T-cell (primary cell): ENCODE measurements at regions not wholly inside any gene's neighbourhood (a gene's known extent, or its start where the extent isn't known, plus 50 kb on each side); places are given as distances from the start of the nearest gene placed in this dataset.
A peak's percentile ranks its signal among the peaks of the same experiment; 100 is the strongest.

Experiments
- ATAC-seq, 4 experiments: fragments of 200-7000 bp in 3 of 4; fragments of 150-1000 bp in 1 of 4; cut with Tn5 transposase; replicated peaks in 1 of 4; 1 replicate in 3 of 4; 2 replicates in 1 of 4; pipeline ENCODE4 v1.10.0; 2021; ENCODE audit warnings: moderate library complexity in 3 of 4, mild to moderate bottlenecking in 2 of 4, moderate number of reproducible peaks in 1 of 4
- CTCF ChIA-PET, 2 donors: fragments of 300-600 bp; sonication (Branson Sonifier 250); formaldehyde crosslinking; loops; one replicate each; lab custom pipeline; 2022; ENCODE audit warnings: antibody characterized with exemption in 2 of 2; lab: Charles Lee
- POLR2A ChIA-PET, 2 donors: fragments of 300-600 bp; sonication (Branson Sonifier 250); formaldehyde crosslinking; loops; one replicate each; lab custom pipeline; 2022; ENCODE audit warnings: antibody characterized with exemption in 2 of 2; lab: Charles Lee
- DNase-seq, 35 experiments: peaks; one replicate each; pipeline versions ENCODE4 v3.0.0 to v3.0.0-alpha.2; 2013 to 2023
- H3K27ac ChIP-seq: one replicate; pipeline ENCODE4 v1.5.1; 2013; ENCODE audit warnings: low read length
- H3K27me3 ChIP-seq, 2 experiments: replicated peaks in 1 of 2; 1 replicate in 1 of 2; 2 replicates in 1 of 2; pipeline versions ENCODE4 v1.6.1 to v1.7.0; 2013; ENCODE audit warnings: low read length in 1 of 2, mixed read lengths in 1 of 2; ENCODE audit not compliant: control insufficient read depth in 2 of 2, insufficient read depth in 2 of 2; ENCODE audit errors: extremely low read depth in 1 of 2
- H3K36me3 ChIP-seq, 2 donors: 1 replicate in 1 of 2; 2 replicates in 1 of 2; pipeline versions ENCODE4 v1.6.1 to v1.7.0; 2013; ENCODE audit warnings: low read length in 1 of 2; ENCODE audit not compliant: control insufficient read depth in 2 of 2, insufficient read depth in 1 of 2; ENCODE audit errors: extremely low read depth in 1 of 2
- H3K4me1 ChIP-seq, 2 experiments: 1 replicate in 1 of 2; 2 replicates in 1 of 2; pipeline versions ENCODE4 v1.6.1 to v1.7.0; 2013; ENCODE audit warnings: low read length in 2 of 2, mixed read lengths in 1 of 2; ENCODE audit not compliant: insufficient read depth in 2 of 2, control insufficient read depth in 1 of 2; ENCODE audit errors: extremely low read depth in 1 of 2
- H3K4me3 ChIP-seq, 2 donors: 1 replicate in 1 of 2; 2 replicates in 1 of 2; pipeline versions ENCODE4 v1.5.1 to v1.7.0; 2013; ENCODE audit warnings: mild to moderate bottlenecking in 2 of 2, low read length in 1 of 2, moderate library complexity in 1 of 2; ENCODE audit not compliant: control insufficient read depth in 1 of 2; ENCODE audit errors: extremely low read depth in 1 of 2
- H3K9me3 ChIP-seq: 2 replicates; pipeline ENCODE4 v1.7.0; 2013
- H3K27ac Mint-ChIP-seq, 2 donors: one replicate each; pipeline ENCODE4 v1.8.0; 2020 to 2021; ENCODE audit warnings: mild to moderate bottlenecking in 2 of 2, mixed read lengths in 2 of 2
- H3K27me3 Mint-ChIP-seq, 2 donors: one replicate each; pipeline ENCODE4 v1.8.0; 2021 to 2022; ENCODE audit warnings: mixed read lengths in 2 of 2
- H3K36me3 Mint-ChIP-seq: one replicate; pipeline ENCODE4 v1.8.0; 2021; ENCODE audit warnings: mixed read lengths
- H3K4me1 Mint-ChIP-seq, 3 donors: one replicate each; pipeline ENCODE4 v1.8.0; 2020 to 2022; ENCODE audit warnings: mixed read lengths in 3 of 3, mild to moderate bottlenecking in 1 of 3
- H3K4me3 Mint-ChIP-seq, 3 donors: one replicate each; pipeline ENCODE4 v1.8.0; 2020 to 2022; ENCODE audit warnings: mild to moderate bottlenecking in 3 of 3, mixed read lengths in 3 of 3, moderate library complexity in 3 of 3
- H3K9me3 Mint-ChIP-seq, 3 donors: one replicate each; pipeline ENCODE4 v1.8.0; 2020 to 2022; ENCODE audit warnings: mixed read lengths in 3 of 3
- WGBS: methylation state at CpG from one replicate; pipeline ENCODE4 v1.1.5; 2013; ENCODE audit warnings: missing lambda C conversion rate; ENCODE audit not compliant: insufficient coverage; 5-methylcytosine and 5-hydroxymethylcytosine counted together

- POLR2A ChIA-PET: no interaction called here
- peak overlapping the region in 1 of 2 donors; percentile 48 for H3K27ac Mint-ChIP-seq
- no peaks in the 10 kb centered on the region for H3K9me3 Mint-ChIP-seq
- no peak for ATAC-seq
- peaks cover 6 to 25% of the 10 kb centered on the region in 2 donors for H3K27me3 Mint-ChIP-seq
- Histone ChIP-seq H3K36me3 (no peaks in the 10 kb centered on the region), H3K4me1 (peaks cover 0 to 19% of the 10 kb centered on the region in 2 experiments), H3K27me3 (peaks cover 0 to 41% of the 10 kb centered on the region in 2 experiments), H3K4me3 (no peak overlapping the region), H3K27ac (no peak overlapping the region), H3K9me3 (no peaks in the 10 kb centered on the region)
- no peak overlapping the region for H3K4me3 Mint-ChIP-seq
- 56% methylated on average over 13 of the region's 15 CpGs for WGBS
- CTCF ChIA-PET: no interaction called here
- no peaks in the 10 kb centered on the region for H3K36me3 Mint-ChIP-seq
- peak in 5 of 35 experiments; percentile 0 to 11 (median 4) for DNase-seq
- H3K4me1 Mint-ChIP-seq: peaks cover 24 to 35% (median 24%) of the 10 kb centered on the region in 3 donors
Measured at GRCh38 chr14:105865266-105865903, 339.0 kb downstream of the TMEM121 start.

GRCh38 chr14:105865904-105866840 is 339.8 kb downstream of the TMEM121 start:
- Mint-ChIP-seq H3K9me3 (no peaks in the 10 kb centered on the region), H3K4me3 (no peak overlapping the region), H3K4me1 (peaks cover 16 to 27% (median 19%) of the 10 kb centered on the region in 3 donors), H3K36me3 (no peaks in the 10 kb centered on the region), H3K27ac (peak overlapping the region in 1 of 2 donors; percentile 6), H3K27me3 (peaks cover 0 to 19% of the 10 kb centered on the region in 2 donors)
- DNase-seq: peak in 5 of 35 experiments; percentile 2 to 20 (median 4)
- Histone ChIP-seq H3K27ac (no peak overlapping the region), H3K4me3 (no peak overlapping the region), H3K9me3 (no peaks in the 10 kb centered on the region), H3K36me3 (no peaks in the 10 kb centered on the region), H3K27me3 (peaks cover 0 to 34% of the 10 kb centered on the region in 2 experiments), H3K4me1 (peaks cover 0 to 11% of the 10 kb centered on the region in 2 experiments)
- no peak for ATAC-seq
- ChIA-PET POLR2A (no interaction called here), CTCF (no interaction called here)
- WGBS: 82% methylated on average over 31 of the region's 32 CpGs

GRCh38 chr14:105866841-105867321 is 340.5 kb downstream of the TMEM121 start:
- peak in 4 of 35 experiments; percentile 1 to 18 (median 4) for DNase-seq
- peaks cover 0 to 8% of the 10 kb centered on the region in 2 experiments for H3K4me1 ChIP-seq
- no peak overlapping the region for H3K27ac ChIP-seq
- ChIA-PET CTCF (no interaction called here), POLR2A (no interaction called here)
- H3K4me3 ChIP-seq: no peak overlapping the region
- no peaks in the 10 kb centered on the region for H3K36me3 Mint-ChIP-seq
- WGBS: 89% methylated on average over 8 of the region's 12 CpGs
- H3K4me3 Mint-ChIP-seq: no peak overlapping the region
- H3K27me3 ChIP-seq: peaks cover 0 to 32% of the 10 kb centered on the region in 2 experiments
- H3K4me1 Mint-ChIP-seq: peaks cover 10 to 20% (median 12%) of the 10 kb centered on the region in 3 donors
- ATAC-seq: no peak
- no peaks in the 10 kb centered on the region for H3K9me3 Mint-ChIP-seq
- H3K27ac Mint-ChIP-seq: peak overlapping the region in 1 of 2 donors; percentile 6
- no peaks in the 10 kb centered on the region for H3K9me3 ChIP-seq
- H3K27me3 Mint-ChIP-seq: peaks cover 0 to 19% of the 10 kb centered on the region in 2 donors
- H3K36me3 ChIP-seq: no peaks in the 10 kb centered on the region

- H3K9me3 ChIP-seq: no peaks in the 10 kb centered on the region
- CTCF ChIA-PET: interaction anchor here in 1 of 2 donors (0.8 kb wide), 1 partner anchor 9 kb away, joined by 3 read pairs; no protein-coding TSS in a partner anchor
- H3K4me1 ChIP-seq: no peaks in the 10 kb centered on the region
- peaks cover 0 to 25% of the 10 kb centered on the region in 2 experiments for H3K27me3 ChIP-seq
- Mint-ChIP-seq H3K9me3 (no peaks in the 10 kb centered on the region), H3K4me3 (no peak overlapping the region), H3K36me3 (no peaks in the 10 kb centered on the region), H3K27ac (peak overlapping the region in 1 of 2 donors; percentile 28), H3K4me1 (peaks cover 0 to 8% (median 0%) of the 10 kb centered on the region in 3 donors), H3K27me3 (peaks cover 0 to 13% of the 10 kb centered on the region in 2 donors)
- no peaks in the 10 kb centered on the region for H3K36me3 ChIP-seq
- H3K27ac ChIP-seq: no peak overlapping the region
- DNase-seq: peak in 4 of 35 experiments; percentile 1 to 7 (median 2)
- no peak for ATAC-seq
- POLR2A ChIA-PET: no interaction called here
- 95% methylated on average over 20 of the region's 29 CpGs for WGBS
- H3K4me3 ChIP-seq: no peak overlapping the region
Measured at GRCh38 chr14:105867961-105868599, 341.7 kb downstream of the TMEM121 start.

GRCh38 chr14:105871590-105871989 is 345.2 kb downstream of the TMEM121 start:
- Histone ChIP-seq H3K4me1 (no peaks in the 10 kb centered on the region), H3K27ac (no peak overlapping the region), H3K9me3 (no peaks in the 10 kb centered on the region), H3K4me3 (no peak overlapping the region), H3K36me3 (no peaks in the 10 kb centered on the region), H3K27me3 (no peaks in the 10 kb centered on the region)
- DNase-seq (no peak), ATAC-seq (no peak)
- Mint-ChIP-seq H3K4me1 (peaks cover 0 to 2% (median 0%) of the 10 kb centered on the region in 3 donors), H3K36me3 (no peaks in the 10 kb centered on the region), H3K9me3 (no peaks in the 10 kb centered on the region), H3K27ac (no peak overlapping the region), H3K4me3 (no peak overlapping the region), H3K27me3 (peaks cover 11 to 23% of the 10 kb centered on the region in 2 donors)
- ChIA-PET CTCF (no interaction called here), POLR2A (no interaction called here)
- WGBS: 75% methylated on average over 2 of the region's 3 CpGs
